ENCODE measurements at regions not wholly inside any gene's neighbourhood (a gene's known extent, or its start where the extent isn't known, plus 50 kb on each side); places are given as distances from the start of the nearest gene placed in this dataset.

GRCh38 chr11:122435540-122436187 is 219.9 kb upstream of the UBASH3B start:
- TF ChIP-seq POLR2A (IDR thresholded peaks at IDR 0.05) = no peak
- no peak for TF ChIP-seq CTCF (IDR thresholded peaks at IDR 0.05)

Data from vagina (tissue), 2 donors.